Esophagus muscularis mucosa (tissue), 4 donors: ENCODE measurements at regions not wholly inside any gene's neighbourhood (a gene's known extent, or its start where the extent isn't known, plus 50 kb on each side); places are given as distances from the start of the nearest gene placed in this dataset.

Source experiments
- DNase-seq: peaks from one replicate; pipeline ENCODE4 v3.0.0-alpha.2; 2017; ENCODE audit errors: extremely low spot score
- H3K27ac ChIP-seq, 4 donors: fragments of 200-600 bp; sonication (generic); replicated peaks in 1 of 4; 1 replicate in 3 of 4; 2 replicates in 1 of 4; pipeline ENCODE4 v1.5.1; 2016 to 2019; ENCODE audit warnings: mild to moderate bottlenecking in 1 of 4
- H3K27me3 ChIP-seq, 4 donors: fragments of 200-600 bp; sonication (generic); one replicate each; pipeline versions ENCODE4 v1.5.1 to v1.6.0; 2016 to 2019
- H3K36me3 ChIP-seq, 4 donors: fragments of 200-600 bp; sonication (generic); one replicate each; pipeline ENCODE4 v1.5.1; 2016 to 2019
- H3K4me1 ChIP-seq, 4 donors: fragments of 200-600 bp; sonication (generic); one replicate each; pipeline ENCODE4 v1.5.1; 2016 to 2019
- H3K4me3 ChIP-seq, 4 donors: fragments of 200-600 bp; sonication (generic); 1 replicate in 2 of 4; 2 replicates in 2 of 4; pipeline ENCODE4 v1.5.1; 2016 to 2019; ENCODE audit warnings: mild to moderate bottlenecking in 4 of 4, moderate library complexity in 1 of 4
- H3K9me3 ChIP-seq, 4 donors: fragments of 200-600 bp; sonication (generic); 1 replicate in 3 of 4; 2 replicates in 1 of 4; pipeline ENCODE4 v1.5.1; 2016 to 2019
- CTCF ChIP-seq, 3 experiments: fragments of 200-600 bp in 2 of 3; fragments of 450-650 bp in 1 of 3; sonication (generic) in 2 of 3; IDR thresholded peaks; one replicate each; pipeline ENCODE4 v1.5.1; 2017 to 2019; ENCODE audit warnings: antibody characterized with exemption in 3 of 3, mild to moderate bottlenecking in 2 of 3, moderate library complexity in 1 of 3
- EP300 ChIP-seq: sonication (generic); formaldehyde crosslinking; IDR thresholded peaks from one replicate; pipeline ENCODE4 v1.6.1; 2017; ENCODE audit warnings: antibody characterized with exemption
- POLR2A ChIP-seq: fragments of 450-650 bp; IDR thresholded peaks from one replicate; pipeline ENCODE4 v1.6.1; 2017; ENCODE audit warnings: antibody characterized with exemption, moderate library complexity, mild to moderate bottlenecking, low read depth
- POLR2AphosphoS5 ChIP-seq, 2 donors: sonication (generic); formaldehyde crosslinking; IDR thresholded peaks; one replicate each; pipeline ENCODE4 v1.6.1; 2017; ENCODE audit warnings: antibody characterized with exemption in 2 of 2
- WGBS: methylation state at CpG from one replicate; pipeline ENCODE4 v1.1.5; 2018; 5-methylcytosine and 5-hydroxymethylcytosine counted together
- intact Hi-C: fragments of 100-400 bp; cut with DNase I; formaldehyde crosslinking; loops from one replicate; pipeline ENCODE4 v1.15.1; 2023

- no peaks in the 10 kb centered on the region for H3K36me3 ChIP-seq
- peaks cover 0 to 20% (median 0%) of the 10 kb centered on the region in 4 donors for H3K27me3 ChIP-seq
- DNase-seq: no peak
- TF ChIP-seq CTCF (IDR thresholded peaks at IDR 0.05): no peak
- TF ChIP-seq EP300: no peak
- no peak for TF ChIP-seq POLR2AphosphoS5 (IDR thresholded peaks at IDR 0.05)
- TF ChIP-seq POLR2A: no peak
- H3K4me1 ChIP-seq: no peaks in the 10 kb centered on the region
- H3K9me3 ChIP-seq: no peaks in the 10 kb centered on the region
- WGBS: 56% methylated on average over 8 of the region's 8 CpGs
- no peak overlapping the region for H3K4me3 ChIP-seq
- intact Hi-C loops: no loop called here
- H3K27ac ChIP-seq: no peak overlapping the region
These were observed 409.1 kb downstream of the TCERG1L start for GRCh38 chr10:130902471-130902870.

- no peak overlapping the region for H3K27ac ChIP-seq
- intact Hi-C loops: no loop called here
- no peak for TF ChIP-seq CTCF (IDR thresholded peaks at IDR 0.05)
- TF ChIP-seq POLR2AphosphoS5 (IDR thresholded peaks at IDR 0.05): no peak
- TF ChIP-seq POLR2A: no peak
- no peak for TF ChIP-seq EP300
These were observed 408.6 kb downstream of the TCERG1L start for GRCh38 chr10:130902929-130903328.

GRCh38 chr10:130904676-130905075 is 406.8 kb downstream of the TCERG1L start:
- no peaks in the 10 kb centered on the region for H3K4me1 ChIP-seq
- DNase-seq: no peak
- 86% methylated on average over 7 of the region's 8 CpGs for WGBS
- H3K4me3 ChIP-seq: no peak overlapping the region
- intact Hi-C loops: no loop called here
- no peaks in the 10 kb centered on the region for H3K36me3 ChIP-seq
- peaks cover 0 to 16% (median 0%) of the 10 kb centered on the region in 4 donors for H3K27me3 ChIP-seq
- no peak for TF ChIP-seq EP300
- no peak for TF ChIP-seq POLR2A
- no peak overlapping the region for H3K27ac ChIP-seq
- no peaks in the 10 kb centered on the region for H3K9me3 ChIP-seq

More at GRCh38 chr10:130902929-130903328, 408.6 kb downstream of the TCERG1L start:
- Histone ChIP-seq H3K9me3 (no peaks in the 10 kb centered on the region), H3K36me3 (no peaks in the 10 kb centered on the region), H3K4me1 (no peaks in the 10 kb centered on the region), H3K4me3 (no peak overlapping the region), H3K27me3 (peaks cover 0 to 20% (median 0%) of the 10 kb centered on the region in 4 donors)
- WGBS: 78% methylated on average over 2 of the region's 2 CpGs
- DNase-seq: no peak

GRCh38 chr10:130905386-130905785 is 406.1 kb downstream of the TCERG1L start:
- TF ChIP-seq CTCF (IDR thresholded peaks at IDR 0.05) (no peak), EP300 (no peak), POLR2A (no peak), POLR2AphosphoS5 (IDR thresholded peaks at IDR 0.05) (no peak)
- peaks cover 0 to under 1% (median 0%) of the 10 kb centered on the region in 4 donors for H3K9me3 ChIP-seq
- no peak overlapping the region for H3K27ac ChIP-seq
- H3K4me1 ChIP-seq: no peaks in the 10 kb centered on the region
- H3K27me3 ChIP-seq: peaks cover 0 to 16% (median 0%) of the 10 kb centered on the region in 4 donors
- 74% methylated on average over 7 of the region's 8 CpGs for WGBS
- H3K4me3 ChIP-seq: no peak overlapping the region
- H3K36me3 ChIP-seq: no peaks in the 10 kb centered on the region
- intact Hi-C loops: no loop called here
- no peak for DNase-seq

GRCh38 chr10:130905921-130906320 is 405.6 kb downstream of the TCERG1L start:
- intact Hi-C loops: no loop called here

GRCh38 chr10:130910848-130911247 is 400.7 kb downstream of the TCERG1L start:
- H3K4me3 ChIP-seq: no peak overlapping the region
- intact Hi-C loops: no loop called here
- peaks cover 0 to 26% (median 0%) of the 10 kb centered on the region in 4 donors for H3K27me3 ChIP-seq
- 93% methylated on average over 2 of the region's 2 CpGs for WGBS
- no peaks in the 10 kb centered on the region for H3K36me3 ChIP-seq
- no peak for TF ChIP-seq CTCF (IDR thresholded peaks at IDR 0.05)
- no peak for TF ChIP-seq POLR2A
- TF ChIP-seq EP300: no peak
- no peak for TF ChIP-seq POLR2AphosphoS5 (IDR thresholded peaks at IDR 0.05)
- H3K9me3 ChIP-seq: peaks cover 0 to 15% (median 14%) of the 10 kb centered on the region in 4 donors
- H3K27ac ChIP-seq: no peak overlapping the region
- DNase-seq: no peak
- H3K4me1 ChIP-seq: no peaks in the 10 kb centered on the region

More at GRCh38 chr10:130905921-130906320, 405.6 kb downstream of the TCERG1L start:
- Histone ChIP-seq H3K4me3 (no peak overlapping the region), H3K27me3 (peaks cover 0 to 16% (median 0%) of the 10 kb centered on the region in 4 donors), H3K27ac (no peak overlapping the region), H3K9me3 (peaks cover 0 to 6% (median under 1%) of the 10 kb centered on the region in 4 donors), H3K4me1 (no peaks in the 10 kb centered on the region), H3K36me3 (no peaks in the 10 kb centered on the region)
- TF ChIP-seq POLR2AphosphoS5 (IDR thresholded peaks at IDR 0.05): no peak
- no peak for DNase-seq
- WGBS: 74% methylated on average over 8 of the region's 8 CpGs
